ENCODE measurements at regions not wholly inside any gene's neighbourhood (a gene's known extent, or its start where the extent isn't known, plus 50 kb on each side); places are given as distances from the start of the nearest gene placed in this dataset.

DNA sequence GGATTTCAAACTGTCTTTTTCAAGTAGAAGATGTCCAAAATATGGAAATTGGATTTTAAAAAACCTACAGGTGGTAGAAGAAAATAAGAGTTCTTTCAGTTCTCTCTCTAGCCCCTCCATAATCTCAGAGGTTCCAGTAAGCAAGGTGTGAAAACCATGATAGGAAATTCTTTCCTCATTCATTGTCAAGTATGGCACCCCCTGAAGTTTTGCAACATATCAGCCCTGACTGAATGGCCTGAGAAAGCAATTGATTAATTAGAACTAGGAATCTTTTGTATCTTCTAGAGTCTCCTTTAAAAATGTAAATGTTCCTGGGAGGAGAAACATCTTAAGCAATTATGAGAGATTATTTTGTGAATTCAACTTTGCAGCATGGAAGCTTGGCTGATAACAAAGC is 198.7 kb upstream of the STXBP5 start:
- POLR2A ChIA-PET: no interaction called here
- TF ChIP-seq CTCF (IDR thresholded peaks at IDR 0.05): peak; percentile 26; the same call in 1 of the 2 replicates
- no peak for TF ChIP-seq SIN3A (IDR thresholded peaks at IDR 0.05; ENCODE audit: borderline replicate concordance, insufficient read depth, low read depth, low read length)
- intact Hi-C loops (cut with micrococcal nuclease; ENCODE audit: unreplicated experiment): no loop called here

GRCh38 chr6:147007441-147007840 is 196.8 kb upstream of the STXBP5 start:
- no peak overlapping the region for H3K27ac ChIP-seq (ENCODE audit: low read length)
- H3K4me3 ChIP-seq (ENCODE audit: low read depth in 2 of 2, low read length in 2 of 2): no peak overlapping the region
- intact Hi-C loops (cut with micrococcal nuclease; ENCODE audit: unreplicated experiment) (no loop called here), in situ Hi-C loops (cut with HindIII; ENCODE audit: low pct_unique_long_range_greater_than_20kb, low sequenced_read_pairs) (no loop called here)
- no peaks in the 10 kb centered on the region for H3K27me3 ChIP-seq (ENCODE audit: control insufficient read depth, insufficient read depth, low read length)
- ChIA-PET POLR2A (no interaction called here), CTCF (interaction anchor here (0.7 kb wide), 1 partner anchor 1127 kb away, joined by 3 read pairs; no protein-coding TSS in a partner anchor)
- TF ChIP-seq SIN3A (IDR thresholded peaks at IDR 0.05; ENCODE audit: borderline replicate concordance, insufficient read depth, low read depth, low read length) (no peak), POLR2AphosphoS5 (IDR thresholded peaks at IDR 0.05; ENCODE audit: low read depth, low read length) (no peak), CTCF (IDR thresholded peaks at IDR 0.05) (no peak), TCF7L2 (IDR thresholded peaks at IDR 0.05; ENCODE audit: low read depth, low read length) (no peak)
- TF ChIP-seq, protein P1, sequence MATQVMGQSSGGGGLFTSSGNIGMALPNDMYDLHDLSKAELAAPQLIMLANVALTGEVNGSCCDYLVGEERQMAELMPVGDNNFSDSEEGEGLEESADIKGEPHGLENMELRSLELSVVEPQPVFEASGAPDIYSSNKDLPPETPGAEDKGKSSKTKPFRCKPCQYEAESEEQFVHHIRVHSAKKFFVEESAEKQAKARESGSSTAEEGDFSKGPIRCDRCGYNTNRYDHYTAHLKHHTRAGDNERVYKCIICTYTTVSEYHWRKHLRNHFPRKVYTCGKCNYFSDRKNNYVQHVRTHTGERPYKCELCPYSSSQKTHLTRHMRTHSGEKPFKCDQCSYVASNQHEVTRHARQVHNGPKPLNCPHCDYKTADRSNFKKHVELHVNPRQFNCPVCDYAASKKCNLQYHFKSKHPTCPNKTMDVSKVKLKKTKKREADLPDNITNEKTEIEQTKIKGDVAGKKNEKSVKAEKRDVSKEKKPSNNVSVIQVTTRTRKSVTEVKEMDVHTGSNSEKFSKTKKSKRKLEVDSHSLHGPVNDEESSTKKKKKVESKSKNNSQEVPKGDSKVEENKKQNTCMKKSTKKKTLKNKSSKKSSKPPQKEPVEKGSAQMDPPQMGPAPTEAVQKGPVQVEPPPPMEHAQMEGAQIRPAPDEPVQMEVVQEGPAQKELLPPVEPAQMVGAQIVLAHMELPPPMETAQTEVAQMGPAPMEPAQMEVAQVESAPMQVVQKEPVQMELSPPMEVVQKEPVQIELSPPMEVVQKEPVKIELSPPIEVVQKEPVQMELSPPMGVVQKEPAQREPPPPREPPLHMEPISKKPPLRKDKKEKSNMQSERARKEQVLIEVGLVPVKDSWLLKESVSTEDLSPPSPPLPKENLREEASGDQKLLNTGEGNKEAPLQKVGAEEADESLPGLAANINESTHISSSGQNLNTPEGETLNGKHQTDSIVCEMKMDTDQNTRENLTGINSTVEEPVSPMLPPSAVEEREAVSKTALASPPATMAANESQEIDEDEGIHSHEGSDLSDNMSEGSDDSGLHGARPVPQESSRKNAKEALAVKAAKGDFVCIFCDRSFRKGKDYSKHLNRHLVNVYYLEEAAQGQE (IDR thresholded peaks at IDR 0.05; ENCODE audit: insufficient read depth in 1 of 2, low read depth in 2 of 2, low read length in 1 of 2): no peak
- no peaks in the 10 kb centered on the region for H3K36me3 ChIP-seq (ENCODE audit: control insufficient read depth, insufficient read depth, low read length)
- ATAC-seq: no peak
- peaks cover 12% of the 10 kb centered on the region for H3K9me3 ChIP-seq (ENCODE audit: control insufficient read depth, insufficient read depth, low read depth, low read length)
- no TSS peak for BruUV-seq (replicated peaks)
- no peak for DNase-seq (ENCODE audit: low read depth, low spot score)
- H3K4me1 ChIP-seq (ENCODE audit: control insufficient read depth, insufficient read depth, low read length): no peaks in the 10 kb centered on the region

More for the DNA sequence above, 198.7 kb upstream of the STXBP5 start:
- in situ Hi-C loops (cut with HindIII; ENCODE audit: low pct_unique_long_range_greater_than_20kb, low sequenced_read_pairs): no loop called here
- Histone ChIP-seq H3K4me3 (ENCODE audit: low read depth in 2 of 2, low read length in 2 of 2) (no peak overlapping the region), H3K27me3 (ENCODE audit: control insufficient read depth, insufficient read depth, low read length) (no peaks in the 10 kb centered on the region), H3K4me1 (ENCODE audit: control insufficient read depth, insufficient read depth, low read length) (peaks cover 6% of the 10 kb centered on the region; the same call in 1 of the 2 replicates), H3K9me3 (ENCODE audit: control insufficient read depth, insufficient read depth, low read depth, low read length) (peaks cover 12% of the 10 kb centered on the region), H3K36me3 (ENCODE audit: control insufficient read depth, insufficient read depth, low read length) (no peaks in the 10 kb centered on the region), H3K27ac (ENCODE audit: low read length) (no peak overlapping the region)
- CTCF ChIA-PET: no interaction called here
- no TSS peak for BruUV-seq (replicated peaks)
- ATAC-seq (no peak), DNase-seq (ENCODE audit: low read depth, low spot score) (no peak)
